ENCODE measurements at regions not wholly inside any gene's neighbourhood (a gene's known extent, or its start where the extent isn't known, plus 50 kb on each side); places are given as distances from the start of the nearest gene placed in this dataset.

DNA sequence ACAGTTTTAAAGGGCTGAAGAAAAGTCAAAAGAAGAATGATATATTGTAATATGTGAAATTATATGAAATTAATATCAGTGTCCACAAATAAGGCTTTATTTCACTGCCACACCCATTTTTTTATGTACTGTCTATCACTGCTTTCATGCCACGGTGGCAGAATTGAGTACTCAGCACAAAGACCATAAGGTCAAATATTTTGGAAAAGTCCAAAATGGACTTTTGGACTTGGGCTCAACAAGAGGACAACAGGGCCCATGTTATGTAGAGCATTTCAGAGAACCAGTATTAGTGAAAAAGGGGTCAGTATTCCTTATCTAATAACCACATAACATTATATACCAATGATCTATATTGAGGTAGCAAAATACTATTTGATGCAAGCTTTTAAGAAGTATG, 427.2 kb downstream of the EPHA4 start:
- Mint-ChIP-seq H3K9me3 (no peaks in the 10 kb centered on the region), H3K4me3 (no peak overlapping the region), H3K27ac (no peak overlapping the region), H3K27me3 (no peaks in the 10 kb centered on the region), H3K36me3 (no peaks in the 10 kb centered on the region), H3K4me1 (no peaks in the 10 kb centered on the region)
- CTCF ChIA-PET = no interaction called here
- DNase-seq = no peak

DNA sequence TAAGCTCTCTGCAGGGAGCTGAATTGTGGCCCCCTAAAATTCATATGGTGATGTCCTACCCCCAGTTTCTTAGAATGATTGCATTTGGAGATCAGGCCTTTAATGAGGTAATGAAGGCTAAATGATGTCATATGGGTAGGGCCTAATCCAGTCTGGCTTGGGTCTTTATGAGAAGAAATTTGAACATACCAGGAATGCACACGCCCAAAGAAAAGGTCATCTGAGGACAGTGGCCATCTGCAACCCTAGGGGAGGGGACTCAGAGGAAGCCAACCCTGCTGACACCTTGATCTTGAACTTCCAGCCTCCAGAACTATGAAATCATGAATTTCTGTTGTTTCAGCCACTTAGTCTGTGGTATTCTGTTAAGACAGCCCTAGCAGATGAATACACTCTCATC, 426.7 kb downstream of the EPHA4 start:
- H3K4me1 Mint-ChIP-seq = no peaks in the 10 kb centered on the region
- no peak overlapping the region for H3K4me3 Mint-ChIP-seq
- H3K9me3 Mint-ChIP-seq = no peaks in the 10 kb centered on the region
- H3K36me3 Mint-ChIP-seq = no peaks in the 10 kb centered on the region
- no peaks in the 10 kb centered on the region for H3K27me3 Mint-ChIP-seq
- no peak overlapping the region for H3K27ac Mint-ChIP-seq
- no peak for DNase-seq
- CTCF ChIA-PET = no interaction called here

- Mint-ChIP-seq H3K4me1 (no peaks in the 10 kb centered on the region), H3K4me3 (no peak overlapping the region), H3K36me3 (no peaks in the 10 kb centered on the region), H3K27ac (no peak overlapping the region), H3K27me3 (no peaks in the 10 kb centered on the region), H3K9me3 (no peaks in the 10 kb centered on the region)
- CTCF ChIA-PET = no interaction called here
- no peak for DNase-seq
Measured at GRCh38 chr2:221153226-221153625, 418.9 kb downstream of the EPHA4 start.

GRCh38 chr2:221154176-221154575, 417.9 kb downstream of the EPHA4 start:
- Mint-ChIP-seq H3K36me3 (no peaks in the 10 kb centered on the region), H3K9me3 (no peaks in the 10 kb centered on the region), H3K27ac (no peak overlapping the region), H3K4me1 (no peaks in the 10 kb centered on the region), H3K4me3 (no peak overlapping the region), H3K27me3 (no peaks in the 10 kb centered on the region)
- CTCF ChIA-PET = no interaction called here
- no peak for DNase-seq

GRCh38 chr2:221156062-221156734, 415.9 kb downstream of the EPHA4 start:
- Mint-ChIP-seq H3K9me3 (no peaks in the 10 kb centered on the region), H3K27me3 (no peaks in the 10 kb centered on the region), H3K27ac (no peak overlapping the region), H3K36me3 (no peaks in the 10 kb centered on the region), H3K4me3 (no peak overlapping the region), H3K4me1 (no peaks in the 10 kb centered on the region)
- DNase-seq = no peak
- CTCF ChIA-PET = interaction anchor here (0.5 kb wide), 1 partner anchor 22 kb away, joined by 3 read pairs; no protein-coding TSS in a partner anchor

- no peak overlapping the region for H3K4me3 Mint-ChIP-seq
- H3K27ac Mint-ChIP-seq = no peak overlapping the region
- no peak for DNase-seq
- no peaks in the 10 kb centered on the region for H3K27me3 Mint-ChIP-seq
- H3K9me3 Mint-ChIP-seq = no peaks in the 10 kb centered on the region
- no peaks in the 10 kb centered on the region for H3K36me3 Mint-ChIP-seq
- CTCF ChIA-PET = no interaction called here
- H3K4me1 Mint-ChIP-seq = no peaks in the 10 kb centered on the region
Measured at GRCh38 chr2:221161186-221161585, 410.9 kb downstream of the EPHA4 start.

DNA sequence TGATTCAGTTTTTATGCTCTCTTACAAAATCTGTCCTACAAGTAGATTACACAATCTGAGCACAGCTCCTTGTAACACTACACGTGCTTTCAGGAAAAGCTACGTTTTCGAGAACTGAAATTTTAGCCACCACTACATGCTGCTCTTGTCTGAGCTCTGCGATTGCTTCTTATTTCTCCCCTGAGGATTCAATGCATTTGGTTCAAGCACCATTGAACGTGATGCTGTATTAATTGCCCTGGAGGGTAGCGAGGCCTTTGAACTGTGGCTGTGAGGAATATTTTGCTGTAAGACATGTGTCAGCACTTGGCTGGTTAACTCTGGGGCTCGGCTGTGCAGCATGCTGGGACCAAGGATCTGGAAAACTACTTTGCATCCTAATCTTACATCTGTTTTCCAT, 405.8 kb downstream of the EPHA4 start:
- Mint-ChIP-seq H3K9me3 (no peaks in the 10 kb centered on the region), H3K4me1 (no peaks in the 10 kb centered on the region), H3K36me3 (no peaks in the 10 kb centered on the region), H3K27me3 (no peaks in the 10 kb centered on the region), H3K4me3 (no peak overlapping the region), H3K27ac (no peak overlapping the region)
- CTCF ChIA-PET = no interaction called here
- DNase-seq = no peak

DNA sequence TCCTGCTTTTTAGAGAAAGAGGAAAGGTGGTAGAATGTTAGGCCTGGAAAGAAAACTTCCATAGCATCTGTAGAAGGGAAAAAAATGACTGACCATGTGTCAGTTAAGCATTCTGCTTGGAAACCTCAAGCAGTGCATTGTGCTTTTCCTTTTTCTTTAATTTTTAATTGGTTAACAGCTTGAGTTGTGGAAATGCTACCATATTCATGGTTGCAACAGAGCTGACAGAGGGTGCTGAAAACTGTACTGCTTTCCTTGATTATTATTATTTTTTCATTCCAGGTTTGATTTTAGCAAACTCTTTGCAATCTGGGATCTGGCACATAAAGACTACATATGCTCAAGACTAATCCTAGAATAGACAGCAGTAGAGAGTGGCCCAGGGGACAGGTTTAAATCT, 404.5 kb downstream of the EPHA4 start:
- CTCF ChIA-PET = no interaction called here
- no peak for DNase-seq

DNA sequence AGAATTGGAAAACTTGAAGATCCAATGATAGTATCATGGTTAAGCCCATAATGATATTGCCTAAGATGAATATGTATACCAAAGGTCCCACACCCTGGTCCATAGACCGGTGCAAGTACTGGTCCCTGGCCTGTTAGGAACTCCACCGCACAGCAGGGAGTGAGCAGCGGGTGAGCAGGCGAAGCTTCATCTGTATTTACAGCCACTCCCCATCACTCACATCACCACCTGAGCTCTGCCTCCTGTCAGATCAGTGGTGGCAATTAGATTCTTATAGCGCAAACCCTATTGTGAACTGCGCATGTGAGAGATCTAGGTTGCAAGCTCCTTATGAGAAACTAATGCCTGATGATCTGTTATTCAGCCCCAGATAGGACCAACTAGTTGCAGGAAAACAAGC, 402.4 kb downstream of the EPHA4 start:
- DNase-seq = no peak
- Mint-ChIP-seq H3K27ac (no peak overlapping the region), H3K9me3 (no peaks in the 10 kb centered on the region), H3K4me3 (no peak overlapping the region), H3K27me3 (no peaks in the 10 kb centered on the region), H3K36me3 (no peaks in the 10 kb centered on the region), H3K4me1 (no peaks in the 10 kb centered on the region)
- CTCF ChIA-PET = no interaction called here

More for the DNA sequence above, 404.5 kb downstream of the EPHA4 start:
- Mint-ChIP-seq H3K36me3 (no peaks in the 10 kb centered on the region), H3K4me3 (no peak overlapping the region), H3K9me3 (no peaks in the 10 kb centered on the region), H3K27ac (no peak overlapping the region), H3K27me3 (no peaks in the 10 kb centered on the region), H3K4me1 (no peaks in the 10 kb centered on the region)

- no peaks in the 10 kb centered on the region for H3K36me3 Mint-ChIP-seq
- H3K27me3 Mint-ChIP-seq = no peaks in the 10 kb centered on the region
- no peak overlapping the region for H3K27ac Mint-ChIP-seq
- H3K4me3 Mint-ChIP-seq = no peak overlapping the region
- no peaks in the 10 kb centered on the region for H3K4me1 Mint-ChIP-seq
- CTCF ChIA-PET = no interaction called here
- no peaks in the 10 kb centered on the region for H3K9me3 Mint-ChIP-seq
- DNase-seq = no peak
Measured at GRCh38 chr2:221170548-221170947, 401.6 kb downstream of the EPHA4 start.

- CTCF ChIA-PET = no interaction called here
- no peaks in the 10 kb centered on the region for H3K27me3 Mint-ChIP-seq
Measured at GRCh38 chr2:221176667-221177066, 395.4 kb downstream of the EPHA4 start.

DNA sequence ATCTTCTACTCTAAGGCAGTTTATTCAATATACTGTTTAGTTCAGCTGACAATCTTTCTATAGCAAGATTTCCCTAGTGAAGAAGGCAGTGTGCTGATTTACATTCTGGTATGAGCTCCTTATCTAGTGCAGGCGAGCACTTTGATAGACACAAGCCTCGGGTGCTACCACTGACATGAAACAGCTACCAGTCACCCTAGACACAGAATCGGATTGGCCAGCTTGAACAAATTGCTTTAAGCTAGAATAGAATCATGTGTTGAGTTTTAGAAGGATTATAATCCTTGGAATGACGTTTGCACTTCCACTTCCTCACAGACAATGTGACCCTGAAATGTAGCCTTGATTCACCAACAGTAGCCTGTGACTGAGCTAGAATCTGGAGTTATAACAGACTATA, 394.0 kb downstream of the EPHA4 start:
- no peaks in the 10 kb centered on the region for H3K27me3 Mint-ChIP-seq
- H3K27ac Mint-ChIP-seq = no peak overlapping the region
- H3K36me3 Mint-ChIP-seq = no peaks in the 10 kb centered on the region
- H3K4me3 Mint-ChIP-seq = no peak overlapping the region
- DNase-seq = no peak
- H3K9me3 Mint-ChIP-seq = no peaks in the 10 kb centered on the region
- CTCF ChIA-PET = no interaction called here
- H3K4me1 Mint-ChIP-seq = no peaks in the 10 kb centered on the region

More at GRCh38 chr2:221176667-221177066, 395.4 kb downstream of the EPHA4 start:
- Mint-ChIP-seq H3K36me3 (no peaks in the 10 kb centered on the region), H3K4me3 (no peak overlapping the region), H3K4me1 (no peaks in the 10 kb centered on the region), H3K9me3 (no peaks in the 10 kb centered on the region), H3K27ac (no peak overlapping the region)
- DNase-seq = no peak

DNA sequence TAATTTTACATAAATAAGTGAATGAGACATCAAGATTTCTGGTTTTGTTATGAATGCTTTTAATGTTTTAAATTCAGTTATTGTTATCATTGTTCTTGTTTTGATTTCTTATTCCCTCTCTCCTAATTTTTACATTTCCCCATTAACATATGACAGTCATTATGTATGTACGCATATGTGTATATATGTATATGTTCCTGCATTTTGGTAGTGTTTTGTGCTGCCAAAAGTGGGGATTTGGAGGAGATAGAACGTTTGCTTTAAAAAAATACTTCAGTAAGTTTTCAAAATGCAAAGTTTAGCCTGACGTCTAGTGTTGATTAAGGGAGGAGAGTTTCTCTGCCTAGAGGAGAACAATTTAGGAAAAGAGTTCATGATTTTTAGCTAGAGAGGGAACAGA, 385.2 kb downstream of the EPHA4 start:
- Mint-ChIP-seq H3K4me3 (no peak overlapping the region), H3K27ac (no peak overlapping the region), H3K27me3 (no peaks in the 10 kb centered on the region), H3K4me1 (no peaks in the 10 kb centered on the region), H3K9me3 (no peaks in the 10 kb centered on the region), H3K36me3 (no peaks in the 10 kb centered on the region)
- DNase-seq = no peak
- CTCF ChIA-PET = no interaction called here

DNA sequence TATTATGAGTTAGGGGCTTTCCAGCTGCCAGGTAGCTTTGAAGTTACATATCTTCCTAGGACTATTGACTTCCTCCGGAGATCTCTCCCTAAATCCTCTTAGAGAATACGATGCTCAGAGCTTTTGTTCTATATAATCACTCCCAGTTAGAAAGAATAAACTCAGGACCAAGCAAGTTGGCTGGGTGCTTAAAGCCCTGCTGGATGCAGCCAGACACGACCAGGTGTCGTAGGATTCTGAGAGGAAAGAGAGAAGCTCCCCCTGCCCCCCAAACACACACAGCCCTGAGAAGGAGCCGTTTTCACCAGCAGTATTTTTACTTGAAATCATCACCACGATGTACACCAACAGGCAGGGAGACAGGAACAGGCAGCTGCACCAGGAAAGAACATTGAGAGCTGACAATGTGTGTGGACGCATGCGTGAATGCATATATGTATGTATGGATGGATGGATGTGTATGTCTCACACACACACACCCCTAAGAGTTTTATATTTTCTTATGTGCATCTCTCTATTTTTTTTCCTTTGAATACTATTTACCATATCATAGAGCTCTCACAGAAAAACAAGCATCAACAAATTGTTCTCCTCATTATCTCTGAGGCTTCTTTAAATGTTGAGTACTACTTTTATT, 382.6 kb downstream of the EPHA4 start:
- no peaks in the 10 kb centered on the region for H3K36me3 Mint-ChIP-seq
- H3K27me3 Mint-ChIP-seq = no peaks in the 10 kb centered on the region
- no peak overlapping the region for H3K4me3 Mint-ChIP-seq
- no peaks in the 10 kb centered on the region for H3K4me1 Mint-ChIP-seq
- CTCF ChIA-PET = no interaction called here
- no peak for DNase-seq
- no peaks in the 10 kb centered on the region for H3K9me3 Mint-ChIP-seq
- no peak overlapping the region for H3K27ac Mint-ChIP-seq

DNA sequence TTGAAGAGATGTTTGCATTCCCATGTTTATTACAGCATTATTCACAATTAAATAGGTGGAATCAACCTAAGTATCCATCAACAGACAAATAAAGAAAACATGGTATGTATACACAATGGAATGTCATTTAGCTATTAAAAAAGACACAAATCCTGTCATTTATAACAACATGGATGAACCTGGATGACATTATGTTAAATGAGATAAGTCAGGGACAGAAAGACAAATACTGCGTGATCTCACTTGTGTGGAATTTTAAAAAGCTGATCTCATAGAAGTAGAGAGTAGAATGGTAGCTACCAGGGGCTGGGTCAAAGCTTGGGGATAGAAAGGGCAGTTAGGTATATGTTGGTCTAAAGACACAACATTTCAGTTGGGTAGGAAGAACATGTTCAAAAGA, 376.3 kb downstream of the EPHA4 start:
- Mint-ChIP-seq H3K9me3 (no peaks in the 10 kb centered on the region), H3K27ac (no peak overlapping the region), H3K4me3 (no peak overlapping the region), H3K36me3 (no peaks in the 10 kb centered on the region), H3K27me3 (no peaks in the 10 kb centered on the region), H3K4me1 (no peaks in the 10 kb centered on the region)
- CTCF ChIA-PET = no interaction called here
- DNase-seq = no peak
